PC-3 (cell line): ENCODE measurements at regions not wholly inside any gene's neighbourhood (a gene's known extent, or its start where the extent isn't known, plus 50 kb on each side); places are given as distances from the start of the nearest gene placed in this dataset.

ENCODE experiments used
- CTCF ChIP-seq: fragments of 300-600 bp; sonication (generic); conservative IDR thresholded peaks from 2 replicates; pipeline ENCODE4 v1.5.1; 2017; ENCODE audit warnings: antibody characterized with exemption, low read depth, mild to moderate bottlenecking, low read length
- EZH2 ChIP-seq: fragments of 300-600 bp; sonication (generic); IDR thresholded peaks from one replicate; pipeline ENCODE4 v1.6.1; 2017; ENCODE audit warnings: antibody characterized with exemption, mild to moderate bottlenecking, low read length; ENCODE audit not compliant: unreplicated experiment
- EZH2phosphoT487 ChIP-seq: fragments of 300-600 bp; sonication (generic); IDR thresholded peaks from 2 replicates; pipeline ENCODE4 v1.6.1; 2018; ENCODE audit warnings: mild to moderate bottlenecking, antibody characterized with exemption, low read length, borderline replicate concordance

- TF ChIP-seq CTCF: no peak
- TF ChIP-seq EZH2phosphoT487: no peak
- TF ChIP-seq EZH2: no peak
These were observed 530.4 kb downstream of the QKI start for GRCh38 chr6:163944897-163945296.
